NCI-H1048 (cell line): ENCODE measurements at regions not wholly inside any gene's neighbourhood (a gene's known extent, or its start where the extent isn't known, plus 50 kb on each side); places are given as distances from the start of the nearest gene placed in this dataset.

Source experiments
- DNase-seq: peaks from one replicate; lab custom pipeline; 2025; lab: John Stamatoyannopoulos, UW

DNA sequence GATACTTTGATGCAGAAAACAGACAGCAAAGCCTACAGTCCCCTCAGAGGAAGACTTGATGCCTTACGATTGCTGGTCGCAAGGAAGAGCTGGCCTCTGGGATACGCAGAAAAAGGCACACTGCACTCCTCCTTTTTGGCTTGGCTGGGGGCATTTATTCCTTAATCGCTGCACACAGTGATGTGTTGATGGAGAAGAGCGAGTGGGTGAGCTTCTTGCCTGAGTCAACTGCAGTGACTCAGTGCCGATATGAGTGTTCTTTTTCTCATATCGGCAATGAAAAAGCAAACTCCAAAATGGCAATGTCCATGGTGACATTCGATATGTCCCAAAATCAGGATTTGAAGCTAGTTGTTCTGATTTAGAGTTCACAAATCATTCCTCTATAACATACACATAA lies 794.8 kb downstream of the HACE1 start:
- DNase-seq, result no peak

GRCh38 chr6:104050455-104050854 lies 809.3 kb downstream of the HACE1 start:
- DNase-seq, result no peak

GRCh38 chr6:104046426-104046825 lies 813.3 kb downstream of the HACE1 start:
- DNase-seq, result no peak

DNA sequence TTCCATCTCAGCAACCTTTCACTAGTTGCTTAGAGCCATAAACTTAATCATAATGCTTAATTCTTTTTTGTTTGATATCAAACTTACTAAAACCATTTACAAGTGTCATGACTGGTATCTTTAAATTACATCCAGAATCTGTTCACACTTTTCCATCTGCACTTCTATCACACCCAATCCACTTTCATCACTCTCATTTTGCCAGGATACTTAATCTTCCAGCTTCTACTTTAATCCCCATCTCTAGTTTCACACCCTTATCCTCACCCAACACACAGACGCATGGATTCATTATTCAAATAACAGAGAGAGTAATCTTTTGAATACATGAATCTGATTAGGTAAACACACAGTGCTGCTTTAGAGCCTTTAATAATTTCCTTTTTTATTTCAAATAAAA lies 828.4 kb downstream of the HACE1 start:
- no peak for DNase-seq

- no peak for DNase-seq
Measured at GRCh38 chr6:104022126-104022525, 837.6 kb downstream of the HACE1 start.

DNA sequence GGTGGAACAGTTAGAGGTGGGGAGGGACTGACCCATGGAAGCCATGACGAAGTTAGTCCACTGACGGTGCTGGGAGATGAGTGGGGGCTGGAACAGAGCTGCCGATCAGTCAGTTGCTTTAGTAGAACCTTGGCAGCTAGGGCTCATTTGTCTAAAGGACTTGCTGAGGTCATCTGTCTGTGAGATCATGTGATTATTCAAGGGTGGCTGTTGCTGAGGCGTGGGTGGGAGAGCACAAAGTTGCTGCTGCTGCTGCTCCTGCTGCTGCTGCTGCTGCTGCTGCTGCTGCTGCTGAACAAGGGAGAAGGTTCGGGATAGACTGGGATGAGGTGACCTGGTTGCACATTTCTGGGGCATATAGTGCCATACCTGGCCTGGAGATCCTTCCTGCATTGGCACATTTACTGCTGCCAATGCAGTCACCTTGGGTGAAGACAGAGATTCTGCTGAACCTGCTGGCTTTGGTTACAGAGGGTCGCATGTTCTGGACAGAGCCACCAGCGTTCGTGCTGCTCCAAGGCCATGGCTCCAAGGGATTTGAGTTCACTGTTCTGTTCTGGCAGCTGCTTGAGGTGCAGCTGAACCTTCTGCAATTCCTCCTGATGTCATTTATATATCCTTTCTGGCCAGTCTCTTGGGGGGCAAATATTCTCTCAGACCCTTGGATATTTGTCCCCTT lies 840.5 kb downstream of the HACE1 start:
- no peak for DNase-seq

- DNase-seq, result no peak
Measured at GRCh38 chr6:104017410-104018381, 842.0 kb downstream of the HACE1 start.

GRCh38 chr6:104014163-104014959 lies 845.4 kb downstream of the HACE1 start:
- no peak for DNase-seq

DNA sequence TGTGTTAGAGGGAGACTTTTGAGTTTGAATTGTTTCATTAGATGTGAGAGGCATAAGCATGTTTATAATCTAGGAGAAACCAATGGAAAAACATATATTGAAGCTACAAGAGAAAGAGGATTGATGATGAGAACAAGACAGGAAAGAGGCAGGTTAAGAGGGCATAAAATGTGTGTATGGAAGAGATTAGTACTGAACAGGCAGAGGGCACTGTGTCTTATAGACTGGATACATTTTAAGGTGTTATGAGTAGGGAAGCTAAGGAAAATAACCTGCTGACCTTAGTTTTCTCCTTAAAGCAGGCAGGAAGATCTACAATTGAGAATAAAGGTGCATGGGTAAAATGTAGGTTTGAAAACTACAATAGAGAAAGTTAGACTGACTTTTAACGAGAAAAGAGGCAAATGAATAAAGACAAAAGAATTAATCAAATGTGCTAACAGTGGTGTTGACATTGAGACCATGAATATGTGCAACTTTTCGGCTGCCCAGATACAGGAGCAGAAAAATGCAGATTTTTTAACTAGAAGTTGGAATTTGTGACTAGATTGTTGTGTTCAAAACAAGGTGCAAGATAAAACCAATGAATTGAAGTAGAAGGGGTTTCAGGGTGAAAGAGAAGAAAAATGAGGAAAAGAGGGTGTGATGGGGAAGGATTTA lies 846.3 kb downstream of the HACE1 start:
- no peak for DNase-seq

GRCh38 chr6:104010897-104011296 lies 848.8 kb downstream of the HACE1 start:
- DNase-seq, result no peak

DNA sequence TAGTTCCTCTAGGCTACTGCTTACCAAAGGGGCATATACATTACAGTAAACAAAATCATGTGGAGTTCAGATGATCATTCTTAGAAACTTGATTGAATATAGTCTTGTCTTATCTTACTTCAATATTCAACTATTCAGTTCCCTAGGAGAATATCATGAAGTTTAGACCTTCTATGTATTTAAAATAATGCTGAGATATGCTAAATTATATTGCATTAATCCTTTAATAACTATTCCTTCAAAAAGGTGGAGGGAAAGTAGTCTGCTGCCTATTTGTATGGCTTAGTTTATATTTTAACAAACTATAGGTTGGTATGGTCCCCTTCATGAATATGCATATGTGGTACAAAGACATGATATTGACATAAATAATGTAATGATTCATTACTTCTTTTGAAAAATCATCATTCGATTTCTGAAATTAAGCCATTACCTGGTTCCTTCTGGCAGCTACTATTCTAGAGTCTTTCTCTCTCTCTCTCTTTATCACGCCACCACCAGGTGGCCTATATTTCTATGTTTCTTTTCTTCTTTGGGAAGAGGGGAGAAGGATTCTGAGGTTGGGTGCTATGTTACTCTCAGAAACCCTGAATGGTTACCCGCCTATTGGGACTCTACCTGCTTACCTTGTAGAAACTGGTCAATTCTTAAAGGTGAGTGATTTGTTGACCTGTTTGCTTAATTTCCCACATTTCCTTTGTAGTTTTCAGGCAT lies 855.8 kb downstream of the HACE1 start:
- DNase-seq, result no peak

GRCh38 chr6:103995571-103995970 lies 864.1 kb downstream of the HACE1 start:
- DNase-seq, result no peak

- no peak for DNase-seq
Measured at GRCh38 chr6:103983860-103984259, 875.9 kb downstream of the HACE1 start.

DNA sequence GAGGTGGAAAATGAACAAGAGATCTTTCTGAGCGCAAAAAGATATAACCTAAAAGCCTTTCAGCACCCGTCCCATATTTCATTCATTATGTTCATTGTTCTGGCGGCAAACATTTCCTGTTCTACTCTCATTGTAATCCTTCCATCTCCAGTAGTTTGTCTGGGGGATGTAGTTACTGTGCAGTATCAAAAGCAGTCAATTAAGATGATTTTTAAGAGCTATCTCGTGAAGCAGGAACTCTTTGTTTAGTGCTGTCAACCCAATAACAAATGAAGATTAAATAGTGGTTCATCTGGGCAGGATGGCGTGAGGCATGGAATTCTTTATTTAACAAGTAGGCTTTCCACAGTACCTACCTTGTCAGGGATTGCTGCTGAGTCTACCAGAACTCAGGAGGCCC lies 876.7 kb downstream of the HACE1 start:
- DNase-seq, result no peak

GRCh38 chr6:103982574-103982973 lies 877.1 kb downstream of the HACE1 start:
- no peak for DNase-seq

GRCh38 chr6:103979308-103979707 lies 880.4 kb downstream of the HACE1 start:
- no peak for DNase-seq

- no peak for DNase-seq
Measured at GRCh38 chr6:103937389-103937788, 922.3 kb downstream of the HACE1 start.

- DNase-seq, result no peak
Measured at GRCh38 chr6:103925317-103925716, 934.4 kb downstream of the HACE1 start.

DNA sequence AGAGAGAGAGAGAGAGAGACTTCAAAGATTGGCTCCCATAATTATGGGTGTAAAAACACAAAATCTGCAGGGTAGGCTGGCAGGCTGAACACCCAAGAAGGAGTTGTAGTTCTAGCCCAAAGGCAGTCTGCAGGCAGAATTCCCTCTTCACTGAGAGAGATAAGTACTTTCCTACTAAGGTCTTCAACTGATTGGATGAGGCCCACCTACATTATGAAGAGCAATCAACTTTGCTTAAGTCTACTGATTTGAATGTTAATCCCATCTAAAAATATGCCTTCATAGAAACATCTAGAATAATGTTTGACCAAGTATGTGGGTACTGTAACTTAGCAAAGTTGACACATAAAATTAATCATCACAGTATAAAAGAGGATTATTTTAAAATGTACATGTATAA lies 949.7 kb downstream of the HACE1 start:
- no peak for DNase-seq

DNA sequence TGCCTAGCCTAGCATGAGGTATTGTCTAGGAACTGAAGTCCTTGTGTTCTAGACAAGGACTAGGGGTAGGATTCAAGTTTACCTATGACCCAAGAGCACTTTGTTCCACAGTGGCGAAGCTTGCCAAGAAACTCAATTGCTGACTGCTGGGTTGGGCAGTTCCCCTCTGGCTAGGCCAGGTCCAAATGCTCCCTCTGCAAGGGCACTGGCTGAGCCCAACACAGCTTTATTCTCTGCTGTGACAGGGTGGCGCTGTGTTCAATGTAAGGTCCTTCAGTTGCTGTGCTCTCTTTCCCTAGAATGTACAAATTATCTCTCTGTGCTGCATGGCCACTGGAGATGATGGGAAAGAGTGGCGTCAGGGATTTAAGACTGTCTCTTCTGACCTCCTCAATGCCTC lies 950.8 kb downstream of the HACE1 start:
- DNase-seq, result no peak

- DNase-seq, result no peak
Measured at GRCh38 chr6:103895136-103895535, 964.6 kb downstream of the HACE1 start.
